Panc1 (cell line): ENCODE measurements at regions not wholly inside any gene's neighbourhood (a gene's known extent, or its start where the extent isn't known, plus 50 kb on each side); places are given as distances from the start of the nearest gene placed in this dataset.

Experiments used
- ATAC-seq: fragments of 200-7000 bp; cut with Tn5 transposase; 2 replicates; pipeline ENCODE4 v1.9.1; 2020; ENCODE audit warnings: mild to moderate bottlenecking, moderate library complexity
- BruUV-seq: library from RNA; stranded (reverse); fragments of 400-500 nt; replicated peaks from 2 replicates; lab custom pipeline; 2021; lab: Mats Ljungman, UMichigan
- CTCF ChIA-PET: fragments of 300-600 bp; sonication (Branson Sonifier 250); formaldehyde crosslinking; loops from one replicate; lab custom pipeline; 2022; ENCODE audit warnings: antibody characterized with exemption; lab: Charles Lee
- POLR2A ChIA-PET: fragments of 300-600 bp; sonication (Branson Sonifier 250); formaldehyde crosslinking; loops from one replicate; lab custom pipeline; 2022; ENCODE audit warnings: antibody characterized with exemption; lab: Charles Lee
- DNase-seq: peaks from one replicate; pipeline ENCODE4 v3.0.0-alpha.2; 2010; ENCODE audit warnings: low read depth, low spot score
- H3K27ac ChIP-seq: 2 replicates; pipeline ENCODE4 v1.5.1; 2011; ENCODE audit warnings: mild to moderate bottlenecking, low read length, inconsistent platforms
- H3K27me3 ChIP-seq: fragments of 200-500 bp; sonication (Bioruptor generic); 2 replicates; pipeline ENCODE4 v1.6.0; 2014; ENCODE audit warnings: low read length, inconsistent platforms; ENCODE audit not compliant: control insufficient read depth, insufficient read depth
- H3K36me3 ChIP-seq: fragments of 200-500 bp; sonication (Bioruptor generic); 2 replicates; pipeline ENCODE4 v1.5.1; 2014; ENCODE audit warnings: inconsistent platforms, mild to moderate bottlenecking, low read length, moderate library complexity; ENCODE audit not compliant: control insufficient read depth, insufficient read depth
- H3K4me1 ChIP-seq: 2 replicates; pipeline ENCODE4 v1.5.1; 2011; ENCODE audit warnings: inconsistent platforms, mild to moderate bottlenecking, low read length, moderate library complexity; ENCODE audit not compliant: control insufficient read depth, insufficient read depth
- H3K4me3 ChIP-seq, 2 experiments: 2 replicates each; pipeline ENCODE4 v1.5.1; 2011 to 2012; ENCODE audit warnings: low read depth in 2 of 2, low read length in 2 of 2, mild to moderate bottlenecking in 2 of 2, inconsistent platforms in 1 of 2, moderate library complexity in 1 of 2
- H3K9me3 ChIP-seq: fragments of 200-500 bp; sonication (Bioruptor generic); 2 replicates; pipeline ENCODE4 v1.5.1; 2014; ENCODE audit warnings: low read depth, mild to moderate bottlenecking, inconsistent platforms, low read length, moderate library complexity; ENCODE audit not compliant: control insufficient read depth, insufficient read depth
- POLR2AphosphoS5 ChIP-seq: IDR thresholded peaks from 2 replicates; pipeline ENCODE4 v1.6.1; 2012; ENCODE audit warnings: mild to moderate bottlenecking, low read depth, low read length, moderate library complexity
- SIN3A ChIP-seq: IDR thresholded peaks from 2 replicates; pipeline ENCODE4 v1.6.1; 2012; ENCODE audit warnings: low read depth, mild to moderate bottlenecking, low read length, moderate library complexity, borderline replicate concordance; ENCODE audit not compliant: insufficient read depth
- TCF7L2 ChIP-seq: IDR thresholded peaks from 2 replicates; pipeline ENCODE4 v1.6.1; 2011; ENCODE audit warnings: mild to moderate bottlenecking, low read depth, low read length, inconsistent platforms
- in situ Hi-C: cut with HindIII; loops from 2 replicates; pipeline ENCODE4 v1.10.0; 2016; ENCODE audit warnings: low sequenced_read_pairs, low pct_unique_long_range_greater_than_20kb
- intact Hi-C: fragments of 100-400 bp; cut with micrococcal nuclease; formaldehyde crosslinking; loops from one replicate; pipeline ENCODE4 v1.10.0; 2022; ENCODE audit not compliant: unreplicated experiment
- TF ChIP-seq, protein P1 (sequence below): fragments of 450-650 bp; IDR thresholded peaks from 2 replicates; pipeline ENCODE4 v1.5.1; 2017; ENCODE audit warnings: mild to moderate bottlenecking
- TF ChIP-seq, protein P2 (sequence below), 2 experiments: IDR thresholded peaks; 2 replicates each; pipeline ENCODE4 v1.6.1; 2011 to 2012; ENCODE audit warnings: low read depth in 2 of 2, control low read depth in 1 of 2, low read length in 1 of 2, mild to moderate bottlenecking in 1 of 2, moderate library complexity in 1 of 2; ENCODE audit not compliant: insufficient read depth in 1 of 2

DNA sequence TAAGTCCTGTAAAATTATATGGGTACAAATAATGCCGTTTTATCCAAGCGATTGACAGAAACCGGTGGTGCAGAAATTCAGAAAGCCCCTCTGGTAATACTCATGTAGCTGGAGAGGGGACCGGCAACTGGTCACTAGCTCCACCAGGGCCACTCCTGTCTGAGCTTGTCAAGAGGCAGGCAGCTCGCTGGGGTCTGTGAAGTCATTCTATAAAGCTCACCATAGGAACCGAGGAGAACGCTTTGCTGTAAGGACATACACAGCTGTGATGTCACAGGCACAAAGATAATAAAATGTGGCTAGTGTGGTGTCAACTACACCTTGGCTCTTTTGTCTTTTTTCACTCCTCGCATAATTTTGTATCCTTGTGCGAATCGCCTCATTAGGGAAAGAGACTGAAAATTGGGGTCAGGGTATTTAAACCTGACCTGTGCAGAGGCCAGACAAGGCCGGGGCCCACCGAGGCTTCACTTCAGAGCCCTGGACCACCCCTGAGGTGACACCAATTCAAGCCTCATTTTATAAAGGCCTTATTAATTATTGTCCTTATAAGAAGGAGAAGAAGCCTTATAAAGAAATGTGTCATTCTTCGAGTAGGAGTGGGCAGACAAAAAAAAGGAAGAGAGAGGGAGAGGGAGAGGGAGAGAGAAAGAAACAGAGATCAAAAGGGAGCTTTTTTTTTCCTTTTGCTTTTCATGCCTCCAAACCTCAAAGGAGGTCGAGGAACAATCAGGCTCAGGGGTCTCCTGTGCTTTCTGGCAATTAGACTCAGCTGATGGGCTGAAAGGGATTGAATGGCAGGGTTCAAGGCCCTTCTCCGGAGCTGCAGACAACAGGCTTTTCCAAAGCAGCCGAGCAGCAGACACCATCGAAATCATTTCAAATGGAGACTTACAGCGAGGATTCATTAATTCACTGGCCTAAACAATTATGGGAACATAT, 813.3 kb upstream of the ARRDC4 start:
- no peaks in the 10 kb centered on the region for H3K27me3 ChIP-seq
- ChIA-PET CTCF (no interaction called here), POLR2A (no interaction called here)
- no peaks in the 10 kb centered on the region for H3K36me3 ChIP-seq
- H3K4me1 ChIP-seq, result no peaks in the 10 kb centered on the region
- ATAC-seq, result no peak
- no peak for DNase-seq
- no peaks in the 10 kb centered on the region for H3K9me3 ChIP-seq
- BruUV-seq, result no TSS peak
- no peak overlapping the region for H3K27ac ChIP-seq
- intact Hi-C loops, result no loop called here
- TF ChIP-seq, protein P1, sequence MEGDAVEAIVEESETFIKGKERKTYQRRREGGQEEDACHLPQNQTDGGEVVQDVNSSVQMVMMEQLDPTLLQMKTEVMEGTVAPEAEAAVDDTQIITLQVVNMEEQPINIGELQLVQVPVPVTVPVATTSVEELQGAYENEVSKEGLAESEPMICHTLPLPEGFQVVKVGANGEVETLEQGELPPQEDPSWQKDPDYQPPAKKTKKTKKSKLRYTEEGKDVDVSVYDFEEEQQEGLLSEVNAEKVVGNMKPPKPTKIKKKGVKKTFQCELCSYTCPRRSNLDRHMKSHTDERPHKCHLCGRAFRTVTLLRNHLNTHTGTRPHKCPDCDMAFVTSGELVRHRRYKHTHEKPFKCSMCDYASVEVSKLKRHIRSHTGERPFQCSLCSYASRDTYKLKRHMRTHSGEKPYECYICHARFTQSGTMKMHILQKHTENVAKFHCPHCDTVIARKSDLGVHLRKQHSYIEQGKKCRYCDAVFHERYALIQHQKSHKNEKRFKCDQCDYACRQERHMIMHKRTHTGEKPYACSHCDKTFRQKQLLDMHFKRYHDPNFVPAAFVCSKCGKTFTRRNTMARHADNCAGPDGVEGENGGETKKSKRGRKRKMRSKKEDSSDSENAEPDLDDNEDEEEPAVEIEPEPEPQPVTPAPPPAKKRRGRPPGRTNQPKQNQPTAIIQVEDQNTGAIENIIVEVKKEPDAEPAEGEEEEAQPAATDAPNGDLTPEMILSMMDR, result no peak
- TF ChIP-seq TCF7L2 (no peak), POLR2AphosphoS5 (no peak), SIN3A (no peak)
- TF ChIP-seq, protein P2, sequence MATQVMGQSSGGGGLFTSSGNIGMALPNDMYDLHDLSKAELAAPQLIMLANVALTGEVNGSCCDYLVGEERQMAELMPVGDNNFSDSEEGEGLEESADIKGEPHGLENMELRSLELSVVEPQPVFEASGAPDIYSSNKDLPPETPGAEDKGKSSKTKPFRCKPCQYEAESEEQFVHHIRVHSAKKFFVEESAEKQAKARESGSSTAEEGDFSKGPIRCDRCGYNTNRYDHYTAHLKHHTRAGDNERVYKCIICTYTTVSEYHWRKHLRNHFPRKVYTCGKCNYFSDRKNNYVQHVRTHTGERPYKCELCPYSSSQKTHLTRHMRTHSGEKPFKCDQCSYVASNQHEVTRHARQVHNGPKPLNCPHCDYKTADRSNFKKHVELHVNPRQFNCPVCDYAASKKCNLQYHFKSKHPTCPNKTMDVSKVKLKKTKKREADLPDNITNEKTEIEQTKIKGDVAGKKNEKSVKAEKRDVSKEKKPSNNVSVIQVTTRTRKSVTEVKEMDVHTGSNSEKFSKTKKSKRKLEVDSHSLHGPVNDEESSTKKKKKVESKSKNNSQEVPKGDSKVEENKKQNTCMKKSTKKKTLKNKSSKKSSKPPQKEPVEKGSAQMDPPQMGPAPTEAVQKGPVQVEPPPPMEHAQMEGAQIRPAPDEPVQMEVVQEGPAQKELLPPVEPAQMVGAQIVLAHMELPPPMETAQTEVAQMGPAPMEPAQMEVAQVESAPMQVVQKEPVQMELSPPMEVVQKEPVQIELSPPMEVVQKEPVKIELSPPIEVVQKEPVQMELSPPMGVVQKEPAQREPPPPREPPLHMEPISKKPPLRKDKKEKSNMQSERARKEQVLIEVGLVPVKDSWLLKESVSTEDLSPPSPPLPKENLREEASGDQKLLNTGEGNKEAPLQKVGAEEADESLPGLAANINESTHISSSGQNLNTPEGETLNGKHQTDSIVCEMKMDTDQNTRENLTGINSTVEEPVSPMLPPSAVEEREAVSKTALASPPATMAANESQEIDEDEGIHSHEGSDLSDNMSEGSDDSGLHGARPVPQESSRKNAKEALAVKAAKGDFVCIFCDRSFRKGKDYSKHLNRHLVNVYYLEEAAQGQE (IDR thresholded peaks at IDR 0.05; ENCODE audit: insufficient read depth in 1 of 2, low read depth in 2 of 2, low read length in 1 of 2), result no peak
- H3K4me3 ChIP-seq, result no peak overlapping the region
- in situ Hi-C loops, result no loop called here

DNA sequence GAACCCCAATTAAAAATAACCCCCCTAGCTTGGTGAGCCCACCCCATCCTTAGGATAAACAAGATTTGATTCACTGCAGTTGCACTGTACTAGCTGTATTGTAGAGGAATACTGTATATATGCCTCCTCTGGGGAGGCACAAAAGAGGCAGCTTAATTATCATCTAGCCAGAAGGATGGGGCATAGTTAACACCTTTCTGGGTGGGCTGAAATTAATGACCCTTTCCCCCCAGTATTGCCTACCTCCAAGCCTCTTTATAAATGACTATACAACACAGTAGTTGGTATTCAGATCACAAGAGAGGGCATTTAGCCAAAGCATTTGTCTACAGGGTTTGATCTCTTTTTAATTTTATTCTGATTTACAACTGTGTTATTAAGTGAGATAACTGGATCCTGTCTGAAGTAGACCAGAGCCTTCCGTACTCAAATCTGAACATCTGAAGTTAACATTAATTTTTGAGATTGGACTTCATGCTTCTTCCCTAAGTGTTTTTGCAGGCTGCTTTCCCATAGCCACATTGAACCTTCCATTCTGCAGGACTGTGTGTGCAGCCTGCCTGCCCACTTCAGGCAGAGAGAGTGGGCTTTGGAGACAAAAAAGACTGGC, 807.0 kb upstream of the ARRDC4 start:
- BruUV-seq, result no TSS peak
- no peak for ATAC-seq
- Histone ChIP-seq H3K4me1 (no peaks in the 10 kb centered on the region), H3K27ac (no peak overlapping the region), H3K9me3 (no peaks in the 10 kb centered on the region), H3K4me3 (no peak overlapping the region), H3K27me3 (no peaks in the 10 kb centered on the region), H3K36me3 (no peaks in the 10 kb centered on the region)
- intact Hi-C loops, result no loop called here
- in situ Hi-C loops, result no loop called here
- CTCF ChIA-PET, result no interaction called here
- TF ChIP-seq TCF7L2 (no peak), POLR2AphosphoS5 (no peak), SIN3A (no peak)
- TF ChIP-seq, protein P2 (IDR thresholded peaks at IDR 0.05; ENCODE audit: insufficient read depth in 1 of 2, low read depth in 2 of 2, low read length in 1 of 2), result no peak
- TF ChIP-seq, protein P1, result no peak
- no peak for DNase-seq
- POLR2A ChIA-PET, result no interaction called here
